ENCODE measurements at regions not wholly inside any gene's neighbourhood (a gene's known extent, or its start where the extent isn't known, plus 50 kb on each side); places are given as distances from the start of the nearest gene placed in this dataset.

DNA sequence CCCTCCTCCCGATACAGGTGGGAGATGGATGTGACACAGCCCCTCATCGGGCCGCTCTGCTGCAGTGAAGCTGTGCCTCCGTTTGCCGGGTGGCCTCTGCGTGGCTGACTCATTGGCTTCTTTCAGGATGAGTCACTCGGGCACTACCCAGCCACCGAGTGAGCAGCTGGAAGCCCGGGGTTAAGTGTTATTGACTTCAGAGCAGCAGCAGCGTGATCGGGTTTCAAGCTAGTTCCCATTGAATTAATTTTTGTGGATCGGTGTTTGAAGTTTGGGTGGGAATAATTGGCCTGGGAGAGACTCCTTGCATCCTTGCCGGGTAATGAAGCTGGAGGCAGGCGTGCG is 266.4 kb upstream of the IRX4 start:
- no peak for TF ChIP-seq EZH2 (IDR thresholded peaks at IDR 0.05)
- TF ChIP-seq, protein P1, sequence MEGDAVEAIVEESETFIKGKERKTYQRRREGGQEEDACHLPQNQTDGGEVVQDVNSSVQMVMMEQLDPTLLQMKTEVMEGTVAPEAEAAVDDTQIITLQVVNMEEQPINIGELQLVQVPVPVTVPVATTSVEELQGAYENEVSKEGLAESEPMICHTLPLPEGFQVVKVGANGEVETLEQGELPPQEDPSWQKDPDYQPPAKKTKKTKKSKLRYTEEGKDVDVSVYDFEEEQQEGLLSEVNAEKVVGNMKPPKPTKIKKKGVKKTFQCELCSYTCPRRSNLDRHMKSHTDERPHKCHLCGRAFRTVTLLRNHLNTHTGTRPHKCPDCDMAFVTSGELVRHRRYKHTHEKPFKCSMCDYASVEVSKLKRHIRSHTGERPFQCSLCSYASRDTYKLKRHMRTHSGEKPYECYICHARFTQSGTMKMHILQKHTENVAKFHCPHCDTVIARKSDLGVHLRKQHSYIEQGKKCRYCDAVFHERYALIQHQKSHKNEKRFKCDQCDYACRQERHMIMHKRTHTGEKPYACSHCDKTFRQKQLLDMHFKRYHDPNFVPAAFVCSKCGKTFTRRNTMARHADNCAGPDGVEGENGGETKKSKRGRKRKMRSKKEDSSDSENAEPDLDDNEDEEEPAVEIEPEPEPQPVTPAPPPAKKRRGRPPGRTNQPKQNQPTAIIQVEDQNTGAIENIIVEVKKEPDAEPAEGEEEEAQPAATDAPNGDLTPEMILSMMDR (IDR thresholded peaks at IDR 0.05): no peak
- no peak for TF ChIP-seq EZH2phosphoT487 (IDR thresholded peaks at IDR 0.05)

Data from neural progenitor cell (in vitro differentiated cells).